HepG2 (cell line): ENCODE measurements at regions not wholly inside any gene's neighbourhood (a gene's known extent, or its start where the extent isn't known, plus 50 kb on each side); places are given as distances from the start of the nearest gene placed in this dataset.

Experiments used
- ATAC-seq: fragments of 200-7000 bp; cut with Tn5 transposase; 3 replicates; pipeline ENCODE4 v1.9.1; 2020; ENCODE audit warnings: mild to moderate bottlenecking, moderate library complexity
- BruUV-seq: library from RNA; stranded (reverse); fragments of 400-500 nt; replicated peaks from 2 replicates; lab custom pipeline; 2021; lab: Mats Ljungman, UMichigan
- CTCF ChIA-PET: fragments of 300-600 bp; formaldehyde crosslinking; extraction: SDS; loops from one replicate; lab custom pipeline; 2021; ENCODE audit warnings: low total read pairs, inconsistent platforms, low intra/inter-chr PET ratio; lab: Yijun Ruan, JAX
- POLR2A ChIA-PET: fragments of 350-600 bp; sonication (Branson Sonifier 250); formaldehyde crosslinking; loops from one replicate; lab custom pipeline; 2020; ENCODE audit warnings: antibody characterized with exemption, inconsistent platforms; lab: Yijun Ruan, JAX
- DNase-seq: peaks from one replicate; pipeline ENCODE4 v3.0.0-alpha.2; 2015; ENCODE audit warnings: low spot score
- FAIRE-seq: peaks from 3 replicates; lab custom pipeline; 2011; peaks lifted over from hg19 to GRCh38; lab: Jason Lieb, UNC
- H2AFZ ChIP-seq: one replicate; pipeline ENCODE4 v1.6.1; 2011; ENCODE audit warnings: low read length, inconsistent platforms
- H3K27ac ChIP-seq: fragments of 300-600 bp; 3 replicates; pipeline ENCODE4 v1.8.0; 2011; ENCODE audit warnings: mixed run types, mild to moderate bottlenecking, mixed read lengths, low read length, inconsistent platforms; ENCODE audit not compliant: insufficient read depth; ENCODE audit errors: extremely low read length
- H3K27me3 ChIP-seq, 2 experiments: fragments of 200-600 bp in 1 of 2; 2 replicates in 1 of 2; 3 replicates in 1 of 2; pipeline versions ENCODE4 v1.6.0 to v1.8.0; 2011; ENCODE audit warnings: low read length in 2 of 2, mild to moderate bottlenecking in 2 of 2, moderate library complexity in 2 of 2, inconsistent platforms in 1 of 2; ENCODE audit not compliant: insufficient read depth in 2 of 2, control insufficient read depth in 1 of 2
- H3K36me3 ChIP-seq, 2 experiments: fragments of 200-600 bp in 1 of 2; replicated peaks in 1 of 2; 2 replicates in 1 of 2; 3 replicates in 1 of 2; pipeline versions ENCODE4 v1.5.1 to v1.8.0; 2011; ENCODE audit warnings: low read length in 2 of 2, inconsistent platforms in 1 of 2; ENCODE audit not compliant: insufficient read depth in 2 of 2, control insufficient read depth in 1 of 2
- H3K4me1 ChIP-seq: 2 replicates; pipeline ENCODE4 v1.5.1; 2012; ENCODE audit warnings: low read length, inconsistent platforms; ENCODE audit not compliant: insufficient read depth
- H3K4me2 ChIP-seq: 2 replicates; pipeline ENCODE4 v1.6.0; 2011; ENCODE audit warnings: low read depth, low read length, inconsistent platforms
- H3K4me3 ChIP-seq, 3 experiments: fragments of 200-600 bp in 1 of 3; sonication (generic), shearing (Covaris generic) in 1 of 3; replicated peaks in 1 of 3; 2 replicates each; pipeline ENCODE4 v1.5.1; 2011 to 2016; ENCODE audit warnings: low read length in 3 of 3, inconsistent platforms in 2 of 3, low read depth in 2 of 3, mild to moderate bottlenecking in 2 of 3, control low read depth in 1 of 3, mixed read lengths in 1 of 3; ENCODE audit not compliant: insufficient read depth in 1 of 3
- H3K79me2 ChIP-seq: one replicate; pipeline ENCODE4 v1.6.1; 2011; ENCODE audit warnings: low read length, inconsistent platforms; ENCODE audit not compliant: insufficient read depth
- H3K9ac ChIP-seq: 2 replicates; pipeline ENCODE4 v1.6.0; 2011; ENCODE audit warnings: mild to moderate bottlenecking, low read depth, low read length, inconsistent platforms; ENCODE audit not compliant: insufficient read depth
- H3K9me3 ChIP-seq: 2 replicates; pipeline ENCODE4 v1.5.1; 2012; ENCODE audit warnings: mild to moderate bottlenecking, low read length
- H4K20me1 ChIP-seq: 2 replicates; pipeline ENCODE4 v1.6.0; 2011; ENCODE audit warnings: inconsistent platforms, mild to moderate bottlenecking, low read length, moderate library complexity; ENCODE audit not compliant: insufficient read depth
- AGO2 ChIP-seq: fragments of 200-400 bp; formaldehyde crosslinking; optimal IDR thresholded peaks from 2 replicates; pipeline ENCODE3; 2017; ENCODE audit warnings: mild to moderate bottlenecking, low read depth, low read length, moderate library complexity
- DDIT3 ChIP-seq: sonication (generic); formaldehyde crosslinking; IDR thresholded peaks from 2 replicates; pipeline ENCODE4 v1.4.0; 2020; ENCODE audit warnings: mild to moderate bottlenecking, missing genetic modification reagents
- IRF2 ChIP-seq: IDR thresholded peaks from 2 replicates; pipeline ENCODE4 v1.6.1; 2018; ENCODE audit warnings: missing genetic modification reagents, missing compliant biosample characterization
- KAT2B ChIP-seq: fragments of 150-350 bp; IDR thresholded peaks from 2 replicates; pipeline ENCODE4 v1.6.1; 2014; ENCODE audit warnings: low read depth, low read length, borderline replicate concordance
- SSRP1 ChIP-seq: IDR thresholded peaks from 2 replicates; pipeline ENCODE4 v1.6.1; 2016; ENCODE audit warnings: control low read depth
- XRCC5 ChIP-seq: fragments of 200-400 bp; formaldehyde crosslinking; optimal IDR thresholded peaks from 2 replicates; pipeline ENCODE3; 2017; ENCODE audit warnings: mild to moderate bottlenecking, low read length
- ZXDC ChIP-seq: sonication (generic); formaldehyde crosslinking; IDR thresholded peaks from 2 replicates; pipeline ENCODE4 v1.5.0; 2020; ENCODE audit warnings: mild to moderate bottlenecking, missing genetic modification reagents
- WGBS: methylation state at CpG from one replicate; pipeline ENCODE4 v1.1.6; 2017; ENCODE audit warnings: low lambda C conversion rate; 5-methylcytosine and 5-hydroxymethylcytosine counted together
- in situ Hi-C: cut with HindIII; loops from 2 replicates; pipeline ENCODE4 v1.10.0; 2017; ENCODE audit warnings: low pct_unique_long_range_greater_than_20kb; ENCODE audit not compliant: extremely low pct_ligation_motif_present
- intact Hi-C: fragments of 100-400 bp; cut with micrococcal nuclease; formaldehyde crosslinking; loops from one replicate; pipeline ENCODE4 v1.10.0; 2022; ENCODE audit not compliant: unreplicated experiment

- CTCF ChIA-PET: no interaction called here
- H3K27ac ChIP-seq: no peak overlapping the region
- H3K4me2 ChIP-seq: no peak overlapping the region
- no peak for FAIRE-seq
- 49% methylated on average over 3 of the region's 3 CpGs for WGBS
- intact Hi-C loops (no loop called here), in situ Hi-C loops (no loop called here)
- no peak for DNase-seq
- no peaks in the 10 kb centered on the region for H3K9me3 ChIP-seq
- no TSS peak for BruUV-seq
- H3K4me3 ChIP-seq: no peak overlapping the region
- no peak overlapping the region for H2AFZ ChIP-seq
- H3K9ac ChIP-seq: no peak overlapping the region
- no peaks in the 10 kb centered on the region for H3K36me3 ChIP-seq
- H3K79me2 ChIP-seq: no peaks in the 10 kb centered on the region
- peak; percentile 91 for ATAC-seq
- H4K20me1 ChIP-seq: no peaks in the 10 kb centered on the region
- no peaks in the 10 kb centered on the region for H3K27me3 ChIP-seq
- POLR2A ChIA-PET: no interaction called here
- no peaks in the 10 kb centered on the region for H3K4me1 ChIP-seq
- TF ChIP-seq XRCC5: no peak
- TF ChIP-seq AGO2: no peak
- no peak for TF ChIP-seq IRF2
- TF ChIP-seq ZXDC: no peak
- TF ChIP-seq, all 625 proteins: peak for 0
Observed at GRCh38 chr6:90982051-90982450, 395.2 kb upstream of the MAP3K7 start.

DNA sequence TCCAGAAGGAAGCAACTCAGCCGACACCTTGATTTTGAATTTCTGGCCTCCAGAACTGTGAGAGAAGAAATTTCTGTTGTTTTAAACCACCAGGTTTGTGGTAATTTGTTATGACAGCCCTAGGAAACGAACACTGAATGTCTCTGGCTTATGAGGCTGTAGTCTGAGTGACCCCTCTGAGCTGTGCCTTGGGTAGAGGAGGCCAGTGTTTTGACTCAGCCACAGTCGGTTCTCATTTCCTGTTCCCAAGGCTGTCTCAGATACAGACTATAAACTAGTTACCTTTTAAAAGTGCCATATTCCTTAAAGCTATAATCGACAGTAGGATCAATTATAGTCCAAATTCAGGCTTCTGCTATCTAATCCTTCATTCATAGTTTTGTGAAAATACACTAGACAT is 391.2 kb upstream of the MAP3K7 start:
- H3K9ac ChIP-seq: no peak overlapping the region
- ChIA-PET CTCF (no interaction called here), POLR2A (no interaction called here)
- BruUV-seq: no TSS peak
- no peaks in the 10 kb centered on the region for H3K79me2 ChIP-seq
- ATAC-seq (no peak), DNase-seq (no peak), FAIRE-seq (no peak)
- no peaks in the 10 kb centered on the region for H4K20me1 ChIP-seq
- WGBS: 1% methylated on average over 4 of the region's 4 CpGs
- no peaks in the 10 kb centered on the region for H3K9me3 ChIP-seq
- no peaks in the 10 kb centered on the region for H3K36me3 ChIP-seq
- H3K27me3 ChIP-seq: no peaks in the 10 kb centered on the region
- intact Hi-C loops (no loop called here), in situ Hi-C loops (no loop called here)
- no peak overlapping the region for H3K4me3 ChIP-seq
- H3K4me1 ChIP-seq: no peaks in the 10 kb centered on the region
- H2AFZ ChIP-seq: no peak overlapping the region
- no peak for TF ChIP-seq SSRP1 (CRISPR knock-in tag)
- TF ChIP-seq DDIT3 (CRISPR knock-in tag): no peak
- TF ChIP-seq KAT2B: no peak
- no peak overlapping the region for H3K4me2 ChIP-seq
- H3K27ac ChIP-seq: no peak overlapping the region
